K562 (cell line): ENCODE measurements at regions not wholly inside any gene's neighbourhood (a gene's known extent, or its start where the extent isn't known, plus 50 kb on each side); places are given as distances from the start of the nearest gene placed in this dataset.

ENCODE experiments used
- CBX5 ChIP-seq: IDR thresholded peaks from 2 replicates; pipeline ENCODE4 v1.6.1; 2014; ENCODE audit warnings: low read depth, borderline replicate concordance
- POLR2A ChIP-seq: fragments of 450-650 bp; conservative IDR thresholded peaks from 2 replicates; pipeline ENCODE4 v1.6.1; 2016
- SRSF9 ChIP-seq: fragments of 200-400 bp; formaldehyde crosslinking; IDR thresholded peaks from 2 replicates; pipeline ENCODE4 v1.6.1; 2017; ENCODE audit warnings: low read depth, low read length, borderline replicate concordance
- USF2 ChIP-seq: sonication (generic); formaldehyde crosslinking; IDR thresholded peaks from 2 replicates; pipeline ENCODE4 v1.5.0; 2020; ENCODE audit warnings: missing genetic modification reagents

GRCh38 chrX:9102956-9103355, 69.0 kb upstream of the FAM9B start:
- TF ChIP-seq CBX5, result no peak
- TF ChIP-seq USF2, result no peak
- no peak for TF ChIP-seq SRSF9
- no peak for TF ChIP-seq POLR2A
